BLaER1 treated with 17β-estradiol and CSF1 and Interleukin-3, amounts not matched to agents 10 nM and 100 nM (cell line): ENCODE measurements at regions not wholly inside any gene's neighbourhood (a gene's known extent, or its start where the extent isn't known, plus 50 kb on each side); places are given as distances from the start of the nearest gene placed in this dataset.

Experiments used
- H3K27ac ChIP-seq, 11 experiments: shearing (Covaris generic); formaldehyde crosslinking; 2 replicates each; pipeline ENCODE4 v1.8.1; 2022
- H3K27me3 ChIP-seq, 11 experiments: shearing (Covaris generic); formaldehyde crosslinking; 2 replicates each; pipeline ENCODE4 v1.8.1; 2022
- H3K36me3 ChIP-seq, 11 experiments: shearing (Covaris generic); formaldehyde crosslinking; 2 replicates each; pipeline ENCODE4 v1.8.1; 2022
- H3K4me1 ChIP-seq, 10 experiments: shearing (Covaris generic); formaldehyde crosslinking; 2 replicates each; pipeline ENCODE4 v1.8.1; 2022
- H3K4me2 ChIP-seq, 11 experiments: shearing (Covaris generic); formaldehyde crosslinking; 2 replicates each; pipeline ENCODE4 v1.8.1; 2022
- H3K4me3 ChIP-seq, 10 experiments: shearing (Covaris generic); formaldehyde crosslinking; 2 replicates each; pipeline ENCODE4 v1.8.1; 2022
- H3K9ac ChIP-seq, 11 experiments: shearing (Covaris generic); formaldehyde crosslinking; 2 replicates each; pipeline ENCODE4 v1.8.1; 2022
- H3K9me3 ChIP-seq, 11 experiments: shearing (Covaris generic); formaldehyde crosslinking; replicated peaks in 1 of 11; 2 replicates each; pipeline ENCODE4 v1.8.1; 2022
- H4K20me1 ChIP-seq, 11 experiments: shearing (Covaris generic); formaldehyde crosslinking; 2 replicates each; pipeline ENCODE4 v1.8.1; 2022
- Cebpa-rat ChIP-seq, 11 experiments: shearing (Covaris generic); IDR thresholded peaks; 2 replicates each; pipeline ENCODE4 v1.8.1; 2022

GRCh38 chr1:200307755-200308066 lies 102.1 kb downstream of the ZNF281 start:
- Histone ChIP-seq H3K9me3 (no peaks in the 10 kb centered on the region), H4K20me1 (no peaks in the 10 kb centered on the region), H3K27ac (no peak overlapping the region), H3K4me1 (peaks cover 9 to 27% (median 21%) of the 10 kb centered on the region in 10 experiments; a peak in 19 of 20 replicates), H3K9ac (no peak overlapping the region), H3K27me3 (peaks cover 3 to 9% (median 5%) of the 10 kb centered on the region in 11 experiments; a peak in 21 of 22 replicates), H3K4me3 (no peak overlapping the region), H3K36me3 (no peaks in the 10 kb centered on the region), H3K4me2 (no peak overlapping the region; a peak in 1 of 22 replicates)
- no peak for TF ChIP-seq Cebpa-rat (IDR thresholded peaks at IDR 0.05)

GRCh38 chr1:200306944-200307754 lies 102.7 kb downstream of the ZNF281 start:
- H3K4me3 ChIP-seq, result no peak overlapping the region
- peaks cover 13 to 32% (median 25%) of the 10 kb centered on the region in 10 experiments; a peak in 19 of 20 replicates for H3K4me1 ChIP-seq
- peak overlapping the region in 2 of 11 experiments; percentile 26 to 47; a peak in 2 of 22 replicates for H3K27ac ChIP-seq
- no peak overlapping the region for H3K9ac ChIP-seq
- H3K36me3 ChIP-seq, result no peaks in the 10 kb centered on the region
- no peak for TF ChIP-seq Cebpa-rat (IDR thresholded peaks at IDR 0.05)
- no peaks in the 10 kb centered on the region for H3K9me3 ChIP-seq
- no peaks in the 10 kb centered on the region for H4K20me1 ChIP-seq
- H3K27me3 ChIP-seq, result peaks cover 9 to 14% (median 11%) of the 10 kb centered on the region in 11 experiments; a peak in 21 of 22 replicates
- H3K4me2 ChIP-seq, result peak overlapping the region in 10 of 11 experiments; percentile 20 to 66 (median 34); a peak in 14 of 22 replicates

- Histone ChIP-seq H3K4me2 (peak overlapping the region in 3 of 11 experiments; percentile 43 to 66 (median 58); a peak in 5 of 22 replicates), H3K27me3 (peaks cover 22 to 28% (median 24%) of the 10 kb centered on the region in 11 experiments), H3K27ac (no peak overlapping the region)
These were observed 104.0 kb downstream of the ZNF281 start for GRCh38 chr1:200305806-200306205.

GRCh38 chr1:200304171-200304570 lies 105.7 kb downstream of the ZNF281 start:
- peaks cover 19 to 40% (median 26%) of the 10 kb centered on the region in 10 experiments; a peak in 19 of 20 replicates for H3K4me1 ChIP-seq

More at GRCh38 chr1:200305806-200306205, 104.0 kb downstream of the ZNF281 start:
- H3K36me3 ChIP-seq, result no peaks in the 10 kb centered on the region
- peaks cover 19 to 40% (median 26%) of the 10 kb centered on the region in 10 experiments; a peak in 19 of 20 replicates for H3K4me1 ChIP-seq
- H3K4me3 ChIP-seq, result no peak overlapping the region
- no peaks in the 10 kb centered on the region for H3K9me3 ChIP-seq
- TF ChIP-seq Cebpa-rat (IDR thresholded peaks at IDR 0.05), result no peak
- no peaks in the 10 kb centered on the region for H4K20me1 ChIP-seq
- H3K9ac ChIP-seq, result no peak overlapping the region

GRCh38 chr1:200302921-200303290 lies 106.9 kb downstream of the ZNF281 start:
- no peak for TF ChIP-seq Cebpa-rat (IDR thresholded peaks at IDR 0.05)
- Histone ChIP-seq H3K9me3 (no peaks in the 10 kb centered on the region), H4K20me1 (no peaks in the 10 kb centered on the region), H3K27me3 (peaks cover 23 to 31% (median 26%) of the 10 kb centered on the region in 11 experiments), H3K36me3 (no peaks in the 10 kb centered on the region), H3K4me1 (peaks cover 19 to 40% (median 26%) of the 10 kb centered on the region in 10 experiments; a peak in 19 of 20 replicates), H3K9ac (no peak overlapping the region), H3K4me2 (peak overlapping the region in 9 of 11 experiments; percentile 81 to 98 (median 93); a peak in 18 of 22 replicates), H3K4me3 (peak overlapping the region in 2 of 10 experiments; percentile 58 to 59; a peak in 2 of 20 replicates), H3K27ac (no peak overlapping the region)

More at GRCh38 chr1:200304171-200304570, 105.7 kb downstream of the ZNF281 start:
- Histone ChIP-seq H3K4me2 (peak overlapping the region in 3 of 11 experiments; percentile 2 to 17 (median 7); a peak in 3 of 22 replicates), H3K4me3 (no peak overlapping the region), H3K36me3 (no peaks in the 10 kb centered on the region), H3K9ac (no peak overlapping the region), H3K27ac (no peak overlapping the region), H3K27me3 (peaks cover 23 to 31% (median 26%) of the 10 kb centered on the region in 11 experiments), H3K9me3 (no peaks in the 10 kb centered on the region), H4K20me1 (no peaks in the 10 kb centered on the region)
- no peak for TF ChIP-seq Cebpa-rat (IDR thresholded peaks at IDR 0.05)

- no peaks in the 10 kb centered on the region for H4K20me1 ChIP-seq
- no peak overlapping the region for H3K27ac ChIP-seq
- peak overlapping the region; percentile 81 to 98 (median 93) for H3K4me2 ChIP-seq
- peaks cover 18 to 37% (median 25%) of the 10 kb centered on the region in 10 experiments; a peak in 19 of 20 replicates for H3K4me1 ChIP-seq
- H3K4me3 ChIP-seq, result peak overlapping the region; percentile 57 to 75 (median 62)
- H3K36me3 ChIP-seq, result no peaks in the 10 kb centered on the region
- peaks cover 23 to 31% (median 26%) of the 10 kb centered on the region in 11 experiments for H3K27me3 ChIP-seq
- H3K9me3 ChIP-seq, result no peaks in the 10 kb centered on the region
- TF ChIP-seq Cebpa-rat (IDR thresholded peaks at IDR 0.05), result no peak
- H3K9ac ChIP-seq, result peak overlapping the region; percentile 32 to 77 (median 67)
These were observed 107.5 kb downstream of the ZNF281 start for GRCh38 chr1:200302192-200302920.

GRCh38 chr1:200301152-200301551 lies 108.7 kb downstream of the ZNF281 start:
- Histone ChIP-seq H3K36me3 (no peaks in the 10 kb centered on the region), H3K4me1 (peaks cover 9 to 26% (median 15%) of the 10 kb centered on the region in 10 experiments; a peak in 18 of 20 replicates), H3K4me3 (peak overlapping the region in 1 of 10 experiments; percentile 70; a peak in 1 of 20 replicates), H3K27ac (no peak overlapping the region), H3K4me2 (peak overlapping the region; percentile 81 to 98 (median 93); a peak in 20 of 22 replicates), H3K9ac (no peak overlapping the region), H3K27me3 (peaks cover 23 to 31% (median 26%) of the 10 kb centered on the region in 11 experiments), H4K20me1 (no peaks in the 10 kb centered on the region), H3K9me3 (no peaks in the 10 kb centered on the region)
- TF ChIP-seq Cebpa-rat (IDR thresholded peaks at IDR 0.05), result no peak

- no peaks in the 10 kb centered on the region for H4K20me1 ChIP-seq
- no peak overlapping the region for H3K4me2 ChIP-seq
- no peak for TF ChIP-seq Cebpa-rat (IDR thresholded peaks at IDR 0.05)
- no peaks in the 10 kb centered on the region for H3K9me3 ChIP-seq
- H3K9ac ChIP-seq, result no peak overlapping the region
- H3K4me3 ChIP-seq, result no peak overlapping the region
- peaks cover 23 to 31% (median 26%) of the 10 kb centered on the region in 11 experiments for H3K27me3 ChIP-seq
- peaks cover 0 to 22% (median 13%) of the 10 kb centered on the region in 10 experiments; a peak in 16 of 20 replicates for H3K4me1 ChIP-seq
- H3K27ac ChIP-seq, result no peak overlapping the region
- H3K36me3 ChIP-seq, result no peaks in the 10 kb centered on the region
These were observed 110.3 kb downstream of the ZNF281 start for GRCh38 chr1:200299571-200299970.

GRCh38 chr1:200298242-200298641 lies 111.6 kb downstream of the ZNF281 start:
- peaks cover 23 to 31% (median 26%) of the 10 kb centered on the region in 11 experiments for H3K27me3 ChIP-seq

More at GRCh38 chr1:200298242-200298641, 111.6 kb downstream of the ZNF281 start:
- no peak overlapping the region for H3K4me2 ChIP-seq
- H3K4me1 ChIP-seq, result peaks cover 0 to 26% (median 20%) of the 10 kb centered on the region in 10 experiments; a peak in 16 of 20 replicates
- H4K20me1 ChIP-seq, result no peaks in the 10 kb centered on the region
- H3K36me3 ChIP-seq, result no peaks in the 10 kb centered on the region
- no peak for TF ChIP-seq Cebpa-rat (IDR thresholded peaks at IDR 0.05)
- no peaks in the 10 kb centered on the region for H3K9me3 ChIP-seq
- H3K4me3 ChIP-seq, result no peak overlapping the region
- H3K9ac ChIP-seq, result no peak overlapping the region
- no peak overlapping the region for H3K27ac ChIP-seq
